GM21786 (cell line): ENCODE measurements at regions not wholly inside any gene's neighbourhood (a gene's known extent, or its start where the extent isn't known, plus 50 kb on each side); places are given as distances from the start of the nearest gene placed in this dataset.
A peak's percentile ranks its signal among the peaks of the same experiment; 100 is the strongest.
"Not testable (repeated sequence)": the region's sequence is repeated elsewhere in the genome, so short reads cannot be mapped to it uniquely, and the experiment has no call there.

ENCODE experiments used
- ATAC-seq: cut with Tn5 transposase; IDR thresholded peaks from one replicate; pipeline ENCODE4 v1.9.1; 2021; ENCODE audit not compliant: unreplicated experiment

DNA sequence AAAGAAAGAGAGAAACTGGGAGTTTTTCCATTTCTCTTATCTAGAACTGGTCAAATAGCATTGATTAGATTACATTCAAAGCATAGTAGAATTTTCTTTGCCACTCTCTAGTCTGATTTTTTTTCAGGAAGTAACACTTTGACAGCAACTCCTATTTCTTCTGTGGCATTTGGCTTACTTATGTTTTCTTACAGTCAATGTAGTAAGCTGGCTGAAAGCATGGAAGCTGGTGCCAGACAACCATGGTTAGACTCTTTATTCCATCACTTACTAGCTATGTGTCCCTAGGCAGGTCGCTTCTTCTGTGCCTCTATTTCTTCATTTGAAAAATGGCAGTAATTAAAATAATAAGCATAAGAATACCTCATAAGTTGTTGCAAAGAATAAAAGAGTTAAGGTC lies 54.2 kb upstream of the OPRM1 start:
- ATAC-seq: no peak

DNA sequence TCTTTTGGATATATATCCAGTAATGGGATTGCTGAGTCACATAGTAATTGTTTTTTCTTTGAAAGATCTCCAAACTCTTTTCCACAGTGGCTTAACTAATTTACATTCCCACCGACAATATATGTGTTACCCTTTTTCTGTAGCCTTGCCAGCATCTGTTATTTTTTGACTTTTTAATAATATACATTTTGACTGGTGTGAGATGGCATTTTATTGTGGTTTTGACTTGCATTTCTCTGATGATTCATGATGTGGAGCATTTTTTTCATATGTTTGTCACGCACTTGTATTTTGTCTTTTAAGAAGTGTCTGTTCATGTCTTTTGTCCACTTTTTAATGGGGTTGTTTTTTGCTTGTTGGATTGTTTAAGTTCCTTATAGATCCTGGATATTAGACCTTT lies 58.9 kb upstream of the OPRM1 start:
- ATAC-seq: no peak

DNA sequence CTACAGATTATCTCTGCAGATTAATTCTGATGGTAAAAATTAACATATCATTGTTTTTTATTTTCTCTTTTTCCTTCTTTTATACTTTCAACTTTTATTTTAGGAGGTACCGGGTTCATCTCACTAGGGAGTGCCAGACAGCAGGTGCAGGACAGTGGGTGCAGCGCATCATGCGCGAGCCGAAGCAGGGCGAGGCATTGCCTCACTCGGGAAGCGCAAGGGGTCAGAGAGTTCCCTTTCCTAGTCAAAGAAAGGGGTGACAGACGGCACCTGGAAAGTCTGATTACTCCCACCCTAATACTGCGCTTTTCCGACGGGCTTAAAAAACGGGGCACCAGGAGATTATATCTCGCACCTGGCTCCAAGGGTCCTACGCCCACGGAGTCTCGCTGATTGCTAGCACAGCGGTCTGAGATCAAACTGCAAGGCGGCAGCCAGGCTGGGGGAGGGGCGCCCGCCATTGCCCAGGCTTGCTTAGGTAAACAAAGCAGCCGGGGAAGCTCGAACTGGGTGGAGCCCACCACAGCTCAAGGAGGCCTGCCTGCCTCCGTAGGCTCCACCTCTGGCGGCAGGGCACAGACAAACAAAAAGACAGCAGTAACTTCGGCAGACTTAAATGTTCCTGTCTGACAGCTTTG lies 60.0 kb upstream of the OPRM1 start:
- ATAC-seq: not testable (repeated sequence)

DNA sequence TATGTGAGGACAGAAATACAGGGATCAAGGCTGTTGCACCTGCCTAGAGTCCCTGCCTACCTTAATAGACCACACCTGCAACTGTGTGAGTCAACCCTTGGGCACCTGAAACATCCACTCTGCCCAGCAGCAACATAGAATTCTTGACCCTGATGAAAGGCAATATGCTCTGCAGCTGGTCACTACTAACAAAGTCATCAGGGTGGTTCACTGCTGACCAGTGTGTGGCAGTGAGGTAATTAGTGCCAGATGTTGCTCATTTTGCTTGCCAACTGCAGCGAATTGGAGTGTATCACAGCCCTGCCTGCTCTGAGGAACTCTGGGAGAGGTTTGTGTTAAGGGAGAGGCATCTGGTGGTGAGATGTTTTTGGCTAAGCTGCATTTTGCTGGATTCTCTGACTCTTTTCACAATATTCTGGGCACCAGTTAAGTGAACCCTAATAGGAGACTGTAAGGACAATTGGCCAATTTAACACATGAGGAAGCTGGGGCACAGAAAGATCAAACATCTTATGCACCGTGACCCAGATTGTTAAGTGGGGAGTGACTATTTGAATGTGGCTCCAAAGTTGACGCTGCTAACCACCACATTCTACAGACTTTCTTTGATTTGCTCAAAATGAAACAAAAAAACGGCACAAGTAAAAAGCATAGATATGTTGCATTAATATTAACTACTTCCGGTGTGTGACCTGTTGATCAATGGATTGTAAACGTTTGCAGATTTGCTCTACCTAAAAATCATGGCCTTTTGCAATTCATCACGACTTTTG lies 61.9 kb upstream of the OPRM1 start:
- ATAC-seq: peak; percentile 65

DNA sequence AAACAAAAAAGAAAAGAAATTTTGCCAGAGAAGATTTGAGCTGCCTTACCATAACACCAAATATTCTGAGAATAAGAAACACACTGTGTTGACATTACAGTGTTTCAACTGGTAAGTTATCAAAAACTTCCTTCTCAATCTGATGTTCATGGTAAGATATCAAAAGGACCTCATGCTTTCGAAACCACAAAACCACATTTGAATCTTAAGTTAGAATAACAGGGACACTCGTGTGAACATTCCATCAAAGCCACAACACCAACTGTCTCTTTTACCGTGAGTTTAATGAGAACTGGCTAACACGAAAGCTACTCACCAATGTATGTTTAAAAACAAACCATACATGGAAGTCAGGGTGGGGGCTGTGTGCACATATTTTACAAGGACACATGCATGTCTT lies 73.0 kb upstream of the OPRM1 start:
- no peak for ATAC-seq

DNA sequence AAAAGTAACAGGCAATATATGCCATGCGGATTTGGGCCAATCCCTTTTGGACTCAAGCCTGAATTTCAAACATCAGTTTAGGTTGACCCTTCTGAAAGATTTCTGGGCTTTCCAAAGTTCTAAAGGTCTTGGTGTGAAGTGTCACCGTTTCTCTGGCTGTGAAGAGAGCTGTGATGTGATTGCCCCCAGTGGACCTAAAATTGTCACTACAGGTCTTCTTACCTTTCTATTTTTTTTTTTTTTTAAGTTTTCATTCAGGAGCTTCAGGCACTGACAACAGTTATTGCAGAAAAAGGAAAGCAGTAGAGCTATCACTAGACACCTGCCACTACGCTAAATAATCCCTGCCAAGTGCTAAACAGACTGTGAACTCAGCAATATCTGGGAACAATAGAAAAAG lies 75.7 kb upstream of the OPRM1 start:
- ATAC-seq: no peak

DNA sequence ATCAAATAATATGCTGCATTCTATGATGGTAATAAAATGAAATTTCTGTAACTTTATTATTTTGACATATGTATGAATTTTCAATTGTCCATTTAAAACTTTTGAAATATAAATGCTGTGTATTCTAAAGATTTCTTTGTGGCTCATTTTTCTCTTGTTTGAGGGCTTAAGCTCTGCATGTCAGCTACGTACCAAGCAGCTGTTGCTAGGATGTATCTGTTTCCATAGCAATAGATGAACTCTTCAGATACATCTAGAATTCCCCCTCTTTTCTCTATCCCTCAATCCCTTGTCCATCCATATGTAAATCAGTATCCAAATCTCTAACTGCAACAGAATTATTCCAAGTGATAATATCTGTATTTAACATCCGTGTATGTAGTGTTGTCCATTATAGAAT lies 76.5 kb upstream of the OPRM1 start:
- ATAC-seq: no peak

DNA sequence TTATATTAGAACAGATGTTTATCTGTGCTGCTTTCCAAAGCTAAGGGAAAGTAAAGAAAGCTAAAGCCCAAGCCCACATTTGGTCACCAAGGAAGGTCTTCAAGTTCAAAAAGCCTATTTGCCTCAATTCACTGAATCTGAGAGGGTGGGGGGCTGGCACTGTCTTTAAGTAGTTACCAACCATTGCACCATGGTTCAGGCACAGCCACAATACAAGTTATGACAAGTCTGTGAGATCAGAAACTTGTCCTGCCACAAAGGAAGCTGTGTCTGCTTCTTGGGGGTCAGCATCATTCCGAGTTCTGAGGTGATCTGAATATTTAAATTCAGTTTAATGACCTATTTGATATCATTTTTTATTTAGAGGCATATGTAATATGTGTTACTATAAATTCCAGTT lies 78.3 kb upstream of the OPRM1 start:
- no peak for ATAC-seq

DNA sequence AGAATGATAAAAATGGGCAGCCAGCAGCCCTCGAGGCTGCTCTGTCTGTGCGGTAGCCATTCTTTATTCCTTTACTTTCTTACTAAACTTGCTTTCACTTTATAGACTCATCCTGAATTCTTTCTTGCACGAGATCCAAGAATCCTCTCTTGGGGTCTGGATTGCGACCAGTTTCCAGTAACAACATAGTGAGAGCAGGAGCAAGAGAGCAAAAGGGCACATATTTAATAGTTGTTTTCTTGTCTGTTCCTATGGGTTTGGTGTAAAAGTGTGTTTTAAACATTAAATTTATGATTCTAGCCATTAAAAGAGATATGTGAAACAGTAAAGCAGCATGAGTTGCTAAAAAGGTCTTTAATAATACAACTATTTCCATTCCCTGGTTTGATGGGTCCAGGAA lies 78.8 kb upstream of the OPRM1 start:
- no peak for ATAC-seq

DNA sequence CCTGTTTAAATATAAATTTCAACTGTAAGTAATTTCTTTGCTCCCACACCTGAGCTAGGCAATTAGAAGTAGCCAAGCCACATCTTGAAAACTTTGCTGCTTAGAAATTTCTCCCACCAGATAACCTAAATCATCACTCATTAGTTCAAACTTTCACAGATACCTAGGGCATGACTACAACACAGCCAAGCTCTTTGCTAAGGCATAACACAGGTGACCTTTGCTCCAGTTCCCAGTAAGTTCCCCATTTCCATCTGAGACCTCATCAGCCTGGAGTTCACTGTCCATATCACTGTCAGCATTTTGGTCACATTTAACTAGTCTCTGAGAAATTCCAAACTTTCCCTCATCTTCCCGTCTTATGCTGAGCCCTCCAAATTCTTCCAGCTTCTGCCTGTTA lies 79.8 kb upstream of the OPRM1 start:
- ATAC-seq: no peak

DNA sequence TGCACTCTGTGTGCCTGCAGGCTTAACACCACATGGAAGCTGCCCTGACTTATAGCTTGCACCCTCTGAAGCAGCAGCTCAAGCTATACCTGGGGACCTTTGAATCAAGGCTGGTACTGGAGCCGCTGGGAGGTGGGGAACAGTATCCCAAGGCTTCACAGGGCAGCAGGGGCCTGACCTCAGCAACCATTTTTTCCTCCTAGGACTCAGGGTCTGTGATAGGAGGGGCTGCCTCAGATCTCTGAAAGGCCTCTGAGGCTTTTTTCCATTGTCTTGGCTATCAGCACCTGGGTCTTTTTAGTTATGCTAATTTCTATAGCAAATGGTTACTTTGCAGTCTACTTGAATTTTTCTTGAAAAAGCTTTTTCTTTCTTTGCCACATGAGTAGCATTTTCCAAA lies 80.2 kb upstream of the OPRM1 start:
- no peak for ATAC-seq

DNA sequence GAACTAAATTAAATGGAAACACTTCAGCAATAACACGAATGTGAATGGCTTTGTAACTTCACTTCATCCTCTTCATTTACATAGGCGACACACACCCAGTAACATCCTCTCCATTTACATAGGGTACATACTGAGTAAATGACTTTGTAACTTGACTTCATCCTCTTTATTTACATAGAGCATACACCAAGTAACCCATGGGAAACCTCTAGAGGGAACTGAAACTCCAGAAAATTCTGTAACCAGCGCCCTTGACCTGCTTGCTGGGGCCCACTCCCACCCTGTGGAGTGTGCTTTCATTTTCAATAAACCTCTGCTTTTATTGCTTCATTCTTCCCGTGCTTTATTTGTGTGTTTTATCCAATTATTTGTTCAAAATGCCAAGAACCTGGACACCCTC lies 81.6 kb upstream of the OPRM1 start:
- peak; percentile 95 for ATAC-seq

DNA sequence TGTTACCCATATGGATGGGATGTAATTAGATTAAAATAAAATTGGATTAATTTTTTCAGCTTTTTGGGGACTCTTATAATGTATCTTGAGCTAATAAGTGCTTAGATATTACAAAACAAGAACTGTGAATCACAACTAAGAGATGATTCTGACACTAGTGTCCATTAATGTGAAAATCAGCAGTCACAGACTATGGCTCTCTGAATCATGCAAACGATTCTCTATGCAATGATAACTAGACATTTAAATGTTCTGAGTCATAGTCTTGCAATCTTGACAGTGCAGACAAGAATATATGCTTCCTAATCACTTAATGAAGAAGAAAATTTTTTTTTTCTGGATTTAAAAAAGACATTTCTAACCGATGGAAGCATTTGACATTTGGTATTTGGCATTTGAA lies 82.2 kb upstream of the OPRM1 start:
- ATAC-seq: no peak

DNA sequence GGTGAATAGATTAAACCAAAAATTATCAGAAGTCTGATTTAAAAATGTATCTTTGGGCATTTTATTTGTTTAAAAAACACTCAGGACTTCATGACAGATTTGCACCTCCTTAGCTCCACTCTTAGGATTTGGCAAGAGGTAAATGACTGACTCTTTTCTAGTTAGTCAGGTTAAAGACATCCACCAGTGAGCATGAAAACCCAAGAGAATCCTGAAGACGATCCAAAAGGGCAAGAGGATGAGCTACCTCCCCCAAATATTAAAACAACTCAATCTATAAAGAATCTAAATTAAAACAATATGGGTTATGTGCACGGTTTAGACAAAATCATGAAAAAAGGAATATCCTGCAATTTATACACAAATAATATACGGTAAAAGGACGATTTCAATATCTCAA lies 89.4 kb upstream of the OPRM1 start:
- no peak for ATAC-seq

DNA sequence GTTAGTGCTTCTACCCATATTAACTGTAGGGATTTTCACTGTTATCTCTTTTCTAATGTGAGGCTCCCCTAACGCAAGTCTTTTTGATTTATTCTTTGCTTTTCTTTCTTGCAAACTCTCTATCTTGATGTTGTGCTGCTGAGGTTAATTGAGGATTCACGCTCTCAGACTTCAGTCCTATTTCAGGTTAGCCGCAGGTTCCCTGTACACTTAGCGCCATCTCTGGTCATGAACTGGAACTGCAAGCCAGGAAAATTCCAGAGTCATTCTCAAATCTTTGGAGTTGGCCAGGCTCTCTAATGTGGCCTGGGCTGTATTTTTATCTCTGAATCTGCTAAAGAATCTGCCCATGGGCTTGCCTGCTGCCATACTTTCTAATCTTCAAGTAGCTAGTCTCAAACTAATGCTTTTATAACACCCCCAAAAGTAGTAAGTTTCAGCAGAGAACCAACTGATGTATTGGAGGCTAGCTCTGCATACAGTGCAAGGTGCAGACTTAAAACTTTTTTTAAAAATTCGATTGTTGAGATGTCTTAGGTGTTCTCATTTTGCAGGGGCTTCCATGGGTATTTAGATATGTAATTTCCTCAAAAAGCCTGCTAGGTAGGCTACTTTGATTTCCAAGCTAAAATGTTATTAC lies 91.1 kb upstream of the OPRM1 start:
- peak; percentile 83 for ATAC-seq

DNA sequence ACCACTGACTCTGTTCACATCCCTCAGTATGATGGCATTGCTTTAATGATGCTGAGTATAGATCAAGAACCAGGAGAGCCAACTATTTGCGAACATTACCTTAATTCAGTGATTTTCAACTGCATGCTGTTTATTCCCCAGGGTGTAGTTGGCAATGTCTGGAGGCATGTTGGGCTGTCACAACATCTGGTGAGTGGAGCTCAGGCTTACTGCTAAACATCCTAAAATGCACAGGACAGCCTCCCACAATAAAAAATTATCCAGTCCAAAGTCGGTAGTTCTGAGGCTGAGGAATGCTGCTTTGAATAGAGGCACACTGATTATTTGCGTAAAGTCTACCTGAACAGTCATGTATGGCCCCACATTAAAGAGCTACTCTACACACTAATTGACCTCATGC lies 94.8 kb upstream of the OPRM1 start:
- no peak for ATAC-seq

DNA sequence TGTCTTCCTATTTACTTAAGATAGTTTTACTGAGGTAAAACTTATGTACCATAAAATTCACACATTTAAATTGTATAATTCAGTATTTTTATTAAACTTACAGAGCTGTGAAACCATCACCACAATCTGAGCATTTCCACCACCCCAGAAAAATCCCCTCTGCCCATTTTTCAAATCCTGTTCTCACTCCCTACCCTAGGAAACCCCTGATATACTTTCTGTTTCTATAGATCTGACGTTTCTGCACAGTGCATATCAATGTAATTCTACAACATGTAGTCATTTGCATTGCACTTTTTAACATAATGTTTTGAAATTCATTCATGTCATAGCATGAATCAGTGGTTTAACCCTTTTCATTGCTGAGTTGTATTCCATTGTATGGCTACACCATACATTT lies 96.7 kb upstream of the OPRM1 start:
- peak; percentile 62 for ATAC-seq

DNA sequence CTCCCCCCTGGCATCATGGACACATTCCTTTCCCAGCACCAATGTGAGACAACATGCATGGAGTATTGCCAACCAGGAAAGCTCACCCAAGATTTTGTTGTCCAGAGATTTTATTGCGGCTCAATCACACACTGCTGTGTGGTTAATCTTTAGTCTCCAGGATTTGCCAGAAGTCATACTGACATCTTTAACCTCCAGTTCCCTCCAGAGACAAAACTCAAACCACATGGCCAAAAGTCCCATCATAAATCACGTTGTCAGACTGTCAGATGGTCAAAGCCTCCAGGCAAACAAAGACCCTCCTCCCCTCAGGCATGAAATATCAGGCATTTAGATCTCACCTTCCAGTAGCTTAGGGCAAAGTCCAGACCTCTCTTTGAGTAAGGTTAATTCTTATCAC lies 97.3 kb upstream of the OPRM1 start:
- no peak for ATAC-seq

DNA sequence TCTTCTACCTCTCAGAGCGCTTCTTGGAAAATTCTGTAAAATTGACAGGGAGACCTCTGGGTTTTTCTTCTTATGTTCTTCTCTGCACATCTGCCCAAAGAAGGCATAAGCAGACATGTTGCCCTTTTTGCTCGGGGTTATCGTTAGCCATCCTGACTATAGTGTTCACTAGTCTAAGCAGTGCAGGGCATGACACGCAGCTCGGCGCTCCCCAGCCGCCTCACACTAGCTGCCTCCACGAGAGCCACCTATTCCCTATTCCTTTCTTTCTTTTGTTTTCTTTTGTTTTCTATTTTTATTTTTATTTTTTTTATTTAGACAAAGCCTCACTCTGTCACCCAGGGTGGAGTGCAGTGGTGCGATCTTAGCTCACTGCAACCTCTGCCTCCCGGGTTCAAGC lies 100.2 kb upstream of the OPRM1 start:
- ATAC-seq: no peak

DNA sequence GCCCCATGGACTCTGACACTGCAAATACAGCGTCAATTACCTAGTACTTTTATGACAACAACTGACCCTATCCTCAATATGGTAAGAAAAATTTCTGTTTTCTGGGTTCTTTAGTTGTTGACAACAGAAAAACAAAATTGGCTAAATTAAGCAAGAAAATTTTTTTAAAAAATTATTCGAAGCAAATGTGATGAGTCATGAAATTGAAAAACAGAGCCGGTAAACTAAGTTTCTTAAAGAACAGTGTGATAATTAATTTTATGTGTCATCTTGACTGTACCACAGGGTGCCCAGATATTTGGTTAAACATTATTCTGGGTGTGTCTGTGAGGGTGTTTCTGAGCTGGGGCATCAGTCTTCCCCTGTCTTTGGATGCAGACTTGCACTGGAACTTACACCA lies 107.6 kb upstream of the OPRM1 start:
- ATAC-seq: no peak

DNA sequence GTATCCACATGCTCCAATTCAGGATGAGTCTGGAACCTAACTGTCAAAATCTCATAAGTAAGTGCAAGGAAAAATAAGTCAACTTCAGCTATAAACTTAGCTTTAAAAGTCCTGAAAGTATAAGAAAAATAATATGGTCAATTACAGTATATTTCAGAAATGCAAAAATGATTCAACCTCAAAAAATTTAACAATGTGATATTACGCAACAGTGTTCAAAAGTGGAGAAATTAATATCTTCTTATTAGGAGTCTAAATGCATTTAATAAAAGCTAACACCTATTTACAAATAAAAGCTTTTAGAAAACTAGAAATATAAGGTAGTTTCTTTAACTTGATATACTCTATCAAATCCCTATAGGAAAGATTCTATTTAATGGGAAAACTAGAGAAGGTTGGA lies 111.2 kb upstream of the OPRM1 start:
- no peak for ATAC-seq

DNA sequence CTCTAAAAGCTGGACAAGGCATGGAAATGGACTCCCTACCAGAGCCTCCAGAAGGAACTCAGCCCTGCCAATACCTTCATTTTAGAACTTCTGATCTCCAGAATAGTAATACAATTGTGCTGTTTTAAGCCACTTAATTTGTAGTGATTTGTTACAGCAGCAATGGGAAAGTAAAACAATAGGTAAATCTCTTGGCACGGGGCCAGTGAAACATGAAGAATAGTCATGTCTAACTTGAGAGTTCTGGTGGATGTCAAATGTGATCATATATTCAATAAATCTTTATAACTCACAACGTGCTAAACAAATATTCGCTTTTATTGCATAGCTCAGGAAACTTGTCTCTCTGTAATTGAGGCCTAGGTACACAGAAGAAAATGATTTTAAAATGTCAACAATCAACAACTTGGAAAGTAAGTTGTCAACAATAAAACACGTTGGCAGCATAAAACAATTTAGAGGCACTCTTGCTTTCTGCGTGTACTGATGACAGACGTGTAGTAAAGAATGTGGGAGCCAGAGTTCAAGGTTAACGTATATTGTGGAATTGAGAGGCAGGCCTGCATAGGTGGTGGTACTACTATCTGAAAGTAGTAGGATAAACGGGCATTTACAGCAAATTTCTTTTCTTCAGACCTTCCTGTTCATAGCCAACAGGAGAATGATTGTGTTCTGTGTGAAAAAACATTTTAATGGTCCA lies 140.5 kb upstream of the OPRM1 start:
- no peak for ATAC-seq
